Activated CD4-positive, alpha-beta T cell treated with anti-CD3 and anti-CD28 coated beads for 1 hour (primary cell): ENCODE measurements at regions not wholly inside any gene's neighbourhood (a gene's known extent, or its start where the extent isn't known, plus 50 kb on each side); places are given as distances from the start of the nearest gene placed in this dataset.

ENCODE experiments used
- DNase-seq: peaks from one replicate; pipeline ENCODE4 v3.0.0-alpha.2; 2020

DNA sequence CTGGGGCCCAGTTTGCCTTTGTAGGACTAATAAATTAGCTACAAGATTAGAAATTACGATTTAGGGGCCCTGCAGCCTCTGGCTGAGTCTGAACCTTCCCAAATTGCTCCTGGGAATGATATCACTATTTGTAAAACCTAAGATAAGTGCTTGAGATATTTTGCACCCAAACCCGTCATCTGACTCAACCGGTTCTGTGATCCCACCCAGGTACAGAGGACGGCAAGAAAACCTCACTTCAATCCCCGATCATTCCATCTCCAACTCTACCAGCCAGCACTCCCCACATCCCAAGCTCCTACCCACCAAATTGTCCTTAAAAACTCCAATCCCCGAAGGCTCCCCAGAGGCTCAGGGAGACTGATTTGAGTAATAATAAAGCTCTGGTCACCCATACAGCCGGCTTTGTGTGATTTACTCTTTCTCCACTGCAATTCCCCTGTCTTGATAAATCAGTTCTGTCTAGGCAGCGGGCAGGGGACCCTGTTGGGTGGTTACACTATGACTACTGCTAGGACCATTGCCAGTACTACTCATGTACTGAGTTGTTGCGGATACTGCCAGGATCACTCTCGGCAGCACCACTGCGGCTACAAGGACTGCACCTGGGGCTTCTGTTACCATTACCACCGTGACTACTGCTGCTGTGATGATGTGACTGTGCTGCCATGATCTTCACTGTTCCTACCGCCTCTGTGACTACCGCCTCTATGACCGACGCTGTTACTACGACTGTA, 73.1 kb downstream of the IRF8 start:
- DNase-seq = no peak

DNA sequence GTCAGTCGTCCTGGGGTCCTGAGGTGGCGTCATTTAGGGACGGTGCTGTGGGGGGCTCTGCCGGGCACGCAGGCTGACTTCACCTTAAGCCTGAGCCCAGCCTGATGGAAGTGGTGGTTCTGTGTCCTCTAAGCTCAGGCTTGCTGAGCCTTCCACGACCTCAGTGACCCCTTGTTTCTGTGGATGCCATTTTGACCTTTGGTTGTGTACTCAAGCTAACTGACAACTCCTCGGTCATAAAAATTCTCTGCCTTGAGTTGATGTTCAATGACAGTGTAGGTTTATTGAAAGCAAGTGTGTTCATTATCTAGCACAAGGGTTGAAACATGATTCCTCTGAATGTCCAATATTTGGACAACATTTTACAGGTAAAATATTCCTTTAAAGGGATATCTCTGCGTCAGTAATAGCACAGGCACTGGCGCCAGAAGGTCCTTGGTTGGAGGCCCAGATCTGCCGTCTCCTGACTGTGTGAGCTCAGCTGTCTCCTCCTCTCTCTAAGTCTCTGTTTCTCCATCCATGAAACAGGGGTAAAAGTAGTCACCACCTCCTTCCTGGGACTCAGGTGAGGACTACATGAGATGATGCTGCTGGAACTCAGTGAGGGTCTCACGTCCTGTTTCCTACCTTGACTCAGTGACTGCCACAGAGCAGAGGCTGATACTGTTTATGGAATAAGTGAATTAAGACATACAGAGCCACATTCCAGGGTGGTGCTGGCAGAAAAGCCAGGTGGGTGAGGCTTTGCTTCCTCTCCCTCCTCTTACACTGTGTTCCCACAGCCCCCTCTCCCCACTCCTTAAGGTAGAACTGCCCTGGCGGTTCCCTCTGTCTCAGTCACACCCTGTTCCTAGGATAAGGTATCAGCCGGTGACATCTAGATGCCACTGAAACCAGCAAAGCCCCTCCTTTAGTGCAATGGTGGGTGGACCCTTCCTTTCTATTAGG, 75.7 kb downstream of the IRF8 start:
- no peak for DNase-seq

DNA sequence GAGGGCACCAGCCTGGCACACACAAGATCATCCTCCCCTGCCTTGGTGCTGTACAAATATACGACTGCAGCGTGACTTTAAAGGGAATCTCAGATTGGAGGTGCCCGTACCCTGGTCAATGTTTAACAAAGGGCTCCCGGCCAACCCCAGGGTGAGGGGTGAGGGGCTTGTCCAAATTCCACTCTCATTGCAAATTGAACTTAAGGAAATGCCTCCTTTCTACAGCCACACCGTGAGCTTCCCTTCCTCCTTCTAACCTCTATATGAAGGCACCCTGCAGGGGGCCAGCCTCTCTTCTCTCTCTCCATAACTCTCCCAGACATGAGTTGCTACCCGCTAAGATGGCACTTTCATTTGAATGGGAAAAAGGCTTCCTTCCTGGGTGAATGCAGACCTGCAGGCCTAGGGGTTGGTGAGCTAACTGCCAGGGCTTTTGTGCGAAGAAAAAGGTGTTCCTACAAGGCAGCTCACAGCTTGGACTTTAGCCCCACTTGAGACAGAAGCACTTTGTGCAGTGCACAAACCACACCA, 76.6 kb downstream of the IRF8 start:
- DNase-seq = no peak

DNA sequence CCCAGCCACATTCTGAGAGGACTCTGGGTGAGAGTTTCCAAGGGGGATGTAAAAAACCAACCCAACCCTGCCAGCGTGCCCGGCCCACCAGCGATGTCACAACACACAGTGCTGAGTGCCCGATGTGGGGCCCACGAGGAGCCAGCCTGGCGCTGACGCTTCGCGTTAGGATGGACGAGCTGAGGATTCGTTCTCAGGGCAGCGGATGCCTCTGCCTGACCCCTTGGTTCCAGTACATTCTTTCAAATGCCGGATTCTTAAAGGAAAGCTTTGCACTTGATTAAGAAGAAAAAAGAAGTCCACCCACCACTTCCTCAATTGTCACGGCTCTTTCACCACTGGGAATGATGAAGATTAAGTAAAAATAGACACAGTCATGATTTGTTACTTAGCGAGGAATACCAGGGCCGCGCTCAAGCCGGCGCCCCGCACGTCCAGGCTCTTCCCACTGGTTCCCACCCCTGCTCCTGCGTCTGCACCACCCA, 79.4 kb downstream of the IRF8 start:
- DNase-seq = no peak

DNA sequence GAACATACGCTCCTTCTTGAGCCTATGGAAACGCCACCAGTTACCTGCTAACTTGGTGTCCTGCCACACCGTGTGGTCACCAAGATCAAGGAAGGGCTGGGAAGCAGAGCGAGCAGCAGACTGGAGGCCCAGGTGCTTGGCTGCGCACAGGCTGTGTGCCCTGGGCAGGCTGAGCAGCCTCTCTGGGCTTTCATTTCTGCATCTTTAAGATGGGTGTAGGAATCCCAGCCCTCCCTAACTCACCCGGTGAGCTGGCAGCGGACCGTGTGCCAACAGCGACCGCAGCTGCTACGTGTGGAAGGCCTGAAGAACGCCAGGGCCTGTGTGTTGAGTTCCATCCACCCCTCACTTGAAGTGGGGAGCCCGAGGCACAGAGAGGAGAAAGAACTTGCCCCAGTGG, 80.0 kb downstream of the IRF8 start:
- no peak for DNase-seq

DNA sequence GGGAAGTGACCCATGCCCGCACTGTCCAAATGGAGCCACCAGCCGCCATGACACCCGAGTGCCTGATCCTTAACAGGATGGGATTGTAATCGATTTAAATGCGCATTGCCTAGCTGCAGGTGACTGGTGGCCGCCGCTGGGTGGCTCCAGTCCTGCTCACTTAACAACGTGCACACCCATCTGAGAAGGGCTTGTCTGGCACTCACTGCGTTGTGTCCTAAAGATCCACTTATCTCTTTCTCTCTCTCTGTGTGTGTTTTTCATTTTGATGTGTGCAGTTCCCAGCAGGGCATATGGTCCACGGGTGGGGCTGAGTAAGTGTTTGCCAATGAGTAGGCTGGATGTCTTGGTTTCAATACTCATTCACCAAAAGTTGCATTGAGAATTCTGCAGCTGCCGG, 80.6 kb downstream of the IRF8 start:
- DNase-seq = no peak

DNA sequence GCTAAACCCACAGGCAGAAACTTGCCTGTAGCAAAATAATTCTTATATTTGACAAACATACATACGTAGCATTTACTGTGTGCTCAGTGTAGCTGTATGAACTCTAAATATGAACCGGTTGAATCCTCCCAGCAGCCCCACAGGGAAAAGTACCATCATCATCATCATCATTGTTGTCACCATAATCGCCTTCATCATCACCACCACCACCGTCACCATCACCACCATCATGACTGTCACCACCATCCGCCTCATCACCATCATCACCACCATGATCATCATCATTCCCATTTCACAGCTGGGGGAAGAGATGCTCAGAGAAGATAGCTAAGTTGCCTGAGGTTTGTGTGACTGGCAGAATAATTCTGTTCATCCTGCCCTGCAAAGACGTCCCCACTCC, 81.7 kb downstream of the IRF8 start:
- DNase-seq = no peak

DNA sequence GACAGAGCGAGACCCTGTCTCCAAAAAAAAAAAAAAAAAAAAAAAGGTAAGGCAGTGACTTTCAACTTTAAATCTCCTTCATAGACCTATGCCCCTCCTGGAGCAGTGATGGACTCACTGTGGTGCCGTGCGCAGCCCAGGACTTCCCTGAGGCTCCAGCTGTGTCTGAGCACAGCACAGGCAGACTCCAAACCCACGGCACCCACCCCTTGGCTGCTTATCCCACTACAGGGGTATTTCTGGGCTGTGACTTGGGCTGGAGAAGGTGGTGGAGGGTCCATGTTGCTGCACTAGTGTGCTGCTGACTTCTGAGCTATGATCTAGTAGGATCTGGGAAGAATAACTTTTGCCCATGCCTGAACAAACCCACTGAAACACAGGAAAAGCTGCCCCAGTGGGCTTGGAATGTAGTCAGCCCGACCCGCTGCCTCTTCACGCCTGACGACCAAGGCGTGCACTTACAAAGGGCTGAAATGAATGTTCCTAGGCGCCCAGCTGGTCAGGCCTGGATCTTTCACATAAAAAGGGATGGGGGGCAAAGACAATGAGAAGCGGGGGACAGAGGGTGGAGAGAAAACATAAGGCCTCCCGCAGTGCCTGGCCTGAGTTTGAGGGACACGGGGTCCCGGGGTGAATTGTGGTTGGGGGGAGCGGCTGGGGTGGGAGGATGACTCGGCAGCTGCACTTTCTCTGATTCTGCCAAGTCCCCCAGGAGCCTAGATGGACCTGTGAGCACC, 83.0 kb downstream of the IRF8 start:
- DNase-seq = no peak

DNA sequence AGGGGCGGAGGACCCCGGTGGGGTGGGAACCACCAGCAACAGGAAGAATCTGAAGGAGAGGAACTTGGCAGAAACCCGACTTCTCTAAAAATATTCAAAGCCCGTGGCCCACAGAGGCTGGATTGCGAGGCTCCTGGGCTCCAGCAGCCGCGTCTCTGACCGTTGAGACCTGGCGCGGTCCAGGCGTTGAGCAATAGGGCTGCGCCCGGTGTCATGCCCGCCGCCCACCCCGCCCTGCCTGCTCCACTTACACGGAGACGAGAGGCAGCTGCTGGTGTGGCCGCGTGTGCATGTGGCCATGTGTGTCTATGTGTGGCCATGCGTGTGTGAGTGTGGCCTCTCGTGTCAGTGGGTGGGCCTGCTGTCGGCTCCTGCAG, 83.6 kb downstream of the IRF8 start:
- no peak for DNase-seq

DNA sequence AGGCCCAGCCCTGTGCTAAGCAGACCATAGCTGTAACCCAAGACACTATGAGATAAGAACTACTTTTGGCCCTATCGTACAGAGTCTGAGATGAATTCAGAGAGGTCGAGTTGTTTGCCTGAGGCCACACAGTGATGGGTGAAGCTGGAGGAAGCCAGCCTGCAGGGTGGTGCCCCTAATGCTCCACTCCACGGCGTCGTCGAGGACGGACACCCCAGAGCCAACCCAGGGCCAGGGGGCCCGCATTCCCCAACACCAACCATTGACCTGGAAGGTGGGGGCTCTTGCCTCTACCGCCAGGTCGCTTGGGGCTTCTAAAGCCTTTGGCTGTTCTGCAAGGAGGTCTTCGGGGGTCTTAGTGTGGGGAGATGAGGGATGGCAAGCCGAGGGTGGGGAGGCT, 84.1 kb downstream of the IRF8 start:
- no peak for DNase-seq

DNA sequence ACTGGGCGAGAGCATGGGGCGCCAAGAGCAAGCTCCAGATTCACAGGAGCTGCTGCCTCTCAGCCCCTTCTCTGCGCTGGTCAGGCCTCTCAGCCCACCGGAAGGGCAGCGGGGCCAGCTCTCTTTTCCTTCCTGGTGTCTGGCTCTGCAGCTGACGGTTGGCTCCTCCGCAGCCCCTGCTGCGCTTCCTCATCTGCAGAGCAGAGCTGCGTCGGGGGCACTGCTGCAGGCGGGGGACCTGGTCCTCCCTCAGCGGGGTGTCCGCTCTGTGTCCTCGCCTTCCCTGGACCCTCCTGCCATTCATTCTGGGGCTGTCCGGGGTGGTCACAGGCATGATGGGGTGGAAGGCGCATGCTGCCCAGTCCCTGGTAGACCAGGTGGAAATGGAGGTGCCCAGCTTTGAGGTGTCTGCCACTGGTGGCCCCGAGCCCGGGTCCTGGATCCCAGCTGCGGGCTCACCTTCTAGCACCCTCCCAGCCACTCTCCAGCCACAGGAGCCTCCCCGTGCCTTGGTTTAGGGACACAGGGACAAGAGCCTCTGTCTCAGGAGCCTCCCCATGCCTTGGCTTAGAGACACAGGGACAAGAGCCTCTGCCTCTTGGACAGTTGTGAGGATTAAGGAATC, 84.8 kb downstream of the IRF8 start:
- no peak for DNase-seq

DNA sequence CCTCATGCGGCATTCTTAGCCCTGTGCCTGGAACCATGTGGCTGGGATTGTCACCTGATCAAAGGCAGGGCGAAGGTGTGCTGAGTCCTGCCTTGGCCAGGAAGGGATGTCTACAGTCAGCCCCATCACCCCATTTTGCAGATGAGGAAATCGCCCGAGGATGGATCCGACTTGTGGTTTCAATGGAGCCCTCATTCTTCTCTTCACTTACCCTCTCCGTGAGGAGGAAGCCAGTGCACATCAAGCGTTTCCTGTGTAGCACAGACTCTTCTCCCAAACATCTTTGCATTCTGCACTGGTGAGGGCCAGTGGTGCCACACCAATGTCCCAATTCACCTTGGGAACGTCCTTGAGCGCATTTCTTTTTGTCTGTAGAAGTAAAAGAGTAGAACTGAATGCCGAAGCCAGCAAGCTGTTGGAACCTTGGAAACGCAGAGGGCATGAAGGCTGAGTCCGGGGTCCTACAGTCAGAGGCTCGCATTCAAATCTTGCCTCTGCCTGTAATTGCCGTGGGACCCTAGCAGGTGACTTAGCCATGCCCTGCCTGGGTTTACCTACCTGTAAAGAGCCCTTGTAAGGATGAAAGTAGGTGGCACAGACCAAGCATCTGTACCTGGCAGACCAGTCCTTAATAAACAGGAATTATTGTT, 85.4 kb downstream of the IRF8 start:
- DNase-seq = no peak

DNA sequence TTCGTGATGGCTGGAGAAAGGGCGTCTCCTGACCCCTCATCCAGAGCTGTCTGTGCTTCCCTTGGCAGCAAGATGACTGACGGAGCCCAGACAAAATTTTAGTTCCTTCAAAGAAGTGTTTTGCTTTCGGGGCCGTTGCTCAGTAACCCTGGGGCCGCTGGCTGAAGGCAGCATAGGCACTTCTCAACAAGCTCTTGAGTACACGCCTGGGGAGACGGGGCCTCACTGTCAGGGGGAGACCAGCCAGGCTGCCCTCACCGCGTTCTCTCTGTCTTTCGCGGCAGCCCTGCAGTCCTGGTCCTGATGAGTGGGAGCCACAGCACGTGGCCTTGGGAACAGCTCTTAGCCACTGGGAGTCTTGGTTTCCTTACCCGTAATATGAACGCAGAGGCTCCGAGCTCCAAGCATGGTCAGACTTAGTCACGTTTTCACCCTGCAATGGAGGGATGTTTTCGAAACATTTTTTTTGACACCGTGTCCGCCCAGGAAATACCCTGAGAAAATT, 86.0 kb downstream of the IRF8 start:
- no peak for DNase-seq

DNA sequence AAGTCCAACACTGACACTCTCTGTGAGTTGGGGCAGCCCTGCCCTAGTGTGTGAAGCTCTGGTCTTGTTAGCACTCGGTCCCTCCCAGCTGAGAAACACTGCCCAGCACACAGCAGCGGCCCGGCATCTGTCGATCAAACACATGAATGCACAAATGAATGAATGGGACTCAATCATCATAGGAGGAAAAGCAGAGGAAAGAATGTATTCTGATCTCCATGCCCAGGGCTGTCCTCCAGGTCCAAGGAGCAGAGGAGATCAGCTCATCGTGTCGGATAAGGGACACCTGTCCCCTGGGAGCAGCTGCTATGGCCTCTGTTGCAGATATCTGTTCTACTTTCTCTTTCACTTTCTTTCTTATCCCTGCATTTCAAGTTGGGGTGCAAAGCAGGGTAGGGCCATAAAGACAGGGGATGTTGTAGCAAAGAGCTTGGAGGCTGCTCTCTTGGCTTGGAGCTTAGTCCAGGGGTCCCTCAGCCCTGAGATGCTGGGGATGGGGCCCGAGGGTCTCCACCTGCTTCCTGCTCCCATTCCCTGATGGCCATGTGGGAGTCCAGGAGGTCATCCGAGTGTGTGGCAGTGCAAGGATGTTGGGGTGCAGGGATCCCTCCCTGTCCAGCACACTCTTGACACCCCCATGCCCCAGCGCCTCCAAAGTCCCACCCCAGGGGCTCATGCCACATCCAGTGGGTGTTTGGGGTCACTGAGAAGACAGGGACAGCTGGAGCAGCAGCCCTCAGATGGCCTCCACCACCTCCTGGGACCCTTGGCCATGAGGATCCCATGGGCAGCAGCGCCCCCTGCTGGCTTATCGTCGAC, 88.2 kb downstream of the IRF8 start:
- DNase-seq = peak; percentile 17

DNA sequence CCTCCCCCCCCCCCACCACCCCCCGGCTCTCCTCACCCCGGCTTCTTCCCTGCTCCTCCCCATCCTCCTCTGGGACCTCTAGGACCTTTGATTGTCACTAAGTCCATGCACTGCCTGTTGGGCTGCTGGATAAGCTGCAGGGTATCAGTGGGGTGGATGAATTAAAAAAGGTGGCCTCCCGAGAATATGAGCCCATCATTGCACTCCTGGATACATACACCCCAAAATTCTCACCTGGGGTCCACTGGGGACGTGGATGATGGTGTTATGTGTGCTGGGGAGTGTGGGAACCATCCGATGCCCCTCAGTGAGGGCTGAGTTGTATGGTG, 88.8 kb downstream of the IRF8 start:
- no peak for DNase-seq

DNA sequence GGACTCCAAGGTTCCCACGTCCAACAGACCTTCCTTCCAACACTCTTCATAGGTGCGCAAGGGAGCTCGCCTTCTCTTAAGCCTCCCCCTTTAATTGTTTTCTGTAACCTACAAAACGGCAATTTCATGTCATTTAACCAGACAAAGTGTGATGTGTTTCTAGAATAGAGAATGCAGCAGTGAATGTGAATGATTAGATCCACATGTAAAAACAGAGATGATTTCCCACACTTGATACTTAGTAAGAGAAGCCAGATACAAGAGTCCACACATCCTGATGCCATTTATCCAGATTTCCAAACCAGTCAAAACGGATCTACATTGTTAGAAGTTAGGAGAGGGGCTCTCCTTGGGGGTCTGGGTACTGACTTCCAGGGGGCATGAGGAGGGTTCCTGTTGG, 89.3 kb downstream of the IRF8 start:
- no peak for DNase-seq

DNA sequence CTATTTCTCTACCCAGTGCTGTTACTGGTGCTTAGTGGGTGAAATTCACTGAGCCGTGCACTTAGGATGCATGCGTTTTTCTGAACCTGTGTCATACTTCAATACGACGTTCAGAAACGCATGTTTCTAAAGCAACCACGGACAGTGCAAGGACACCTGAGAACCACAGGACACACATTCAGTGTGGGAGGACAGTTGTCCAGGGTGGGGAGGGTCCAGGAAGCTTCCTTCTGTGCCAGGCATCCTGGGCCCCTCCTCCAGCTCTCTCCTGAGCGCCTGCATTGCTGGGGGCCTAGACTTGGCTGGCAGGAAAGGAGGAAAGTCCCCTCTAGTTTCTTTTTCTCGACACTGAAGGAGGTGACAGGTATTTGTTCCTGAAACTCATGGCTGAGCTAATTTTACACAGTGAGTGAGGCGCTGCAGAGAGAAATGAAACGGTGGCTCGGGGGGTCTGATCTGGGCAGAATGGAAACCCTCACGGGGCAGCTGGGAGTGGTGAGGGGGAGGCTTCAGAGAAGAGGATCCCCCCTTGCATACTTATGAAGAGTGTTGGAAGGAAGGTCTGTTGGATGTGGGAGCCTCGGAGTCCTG, 89.9 kb downstream of the IRF8 start:
- no peak for DNase-seq

DNA sequence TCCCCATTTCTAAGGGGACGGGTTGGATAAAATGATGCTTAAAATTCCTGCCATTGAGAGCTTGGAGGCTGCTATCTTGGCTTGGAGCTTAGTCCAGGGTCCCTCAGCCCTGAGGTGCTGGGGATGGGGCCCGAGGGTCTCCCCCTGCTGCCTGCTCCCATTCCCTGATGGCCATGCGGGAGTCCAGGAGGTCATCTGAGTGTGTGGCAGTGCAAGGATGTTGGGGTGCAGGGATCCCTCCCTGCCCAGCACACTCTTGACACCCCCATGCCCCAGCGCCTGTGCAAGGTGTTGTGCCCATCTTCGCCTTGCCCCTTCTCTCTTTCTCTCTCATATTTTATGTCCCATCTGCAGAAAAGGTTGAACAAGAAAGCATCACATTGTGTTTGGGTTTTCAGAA, 90.4 kb downstream of the IRF8 start:
- DNase-seq = no peak

DNA sequence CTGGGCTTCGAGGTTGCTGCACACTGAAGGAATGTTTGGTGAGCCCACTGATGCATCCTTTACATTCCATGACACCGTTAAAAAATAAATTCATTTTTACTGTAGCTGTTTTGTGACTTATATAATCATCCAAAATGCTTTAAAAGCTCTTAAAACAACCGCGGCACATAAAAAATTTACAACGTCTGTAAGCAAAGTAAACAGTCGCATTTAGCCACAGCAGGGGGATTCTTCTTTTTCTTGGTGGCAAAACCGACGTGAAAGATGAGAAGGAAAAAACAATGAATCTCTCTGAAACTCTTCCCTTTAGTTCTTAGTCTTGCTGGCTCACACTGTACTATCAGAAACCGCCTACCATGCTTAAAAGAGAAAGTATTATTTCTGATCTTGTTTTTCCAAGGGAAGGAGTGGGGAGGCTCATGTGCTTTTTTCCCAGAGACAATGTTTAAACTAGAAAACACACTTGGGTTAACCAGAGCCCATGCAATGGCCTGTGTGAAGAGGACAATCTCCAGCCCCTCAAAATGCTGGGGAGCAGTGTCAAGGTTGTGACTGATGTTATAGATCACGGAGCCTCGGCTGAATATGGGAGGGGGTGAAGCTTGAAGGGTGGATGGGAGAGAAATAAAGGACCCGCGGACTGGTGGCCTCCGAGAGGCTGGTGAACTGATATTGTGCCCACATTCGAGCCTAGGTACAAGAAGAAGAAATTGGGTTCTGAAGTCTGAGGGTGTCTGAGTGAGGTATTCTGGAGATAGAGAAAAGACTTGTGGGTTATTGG, 91.1 kb downstream of the IRF8 start:
- DNase-seq = no peak

DNA sequence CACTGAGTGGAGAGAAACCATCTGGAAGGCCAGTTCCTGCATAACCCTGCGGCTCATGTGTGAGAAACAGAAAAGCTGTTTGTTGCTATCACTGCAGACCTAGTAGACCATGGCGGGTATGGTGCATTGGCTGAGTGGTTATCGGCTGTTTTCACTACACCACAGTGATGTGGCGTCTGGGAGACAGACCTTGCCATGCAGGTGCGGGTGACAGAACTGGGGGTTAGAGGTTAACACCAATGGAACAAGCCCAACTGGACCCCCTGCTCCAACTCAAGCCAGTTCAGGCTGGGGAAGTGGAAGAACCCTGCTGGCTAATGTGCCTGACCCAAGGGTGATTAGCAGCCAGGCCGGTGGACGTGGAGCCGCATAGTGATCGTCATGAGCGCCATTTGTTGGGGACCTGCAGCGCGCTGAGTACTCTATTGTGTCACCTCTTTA, 91.9 kb downstream of the IRF8 start:
- DNase-seq = no peak
